Neural cell (in vitro differentiated cells): ENCODE measurements at regions not wholly inside any gene's neighbourhood (a gene's known extent, or its start where the extent isn't known, plus 50 kb on each side); places are given as distances from the start of the nearest gene placed in this dataset.

ENCODE experiments used
- H2AFZ ChIP-seq: fragments of 200-600, 300-800 bp; sonication (generic), shearing (Covaris generic); 2 replicates; pipeline ENCODE4 v1.6.0; 2014; ENCODE audit warnings: low read depth, mild to moderate bottlenecking, antibody characterized with exemption, low read length, moderate library complexity
- H3F3A ChIP-seq: fragments of 200-600 bp; shearing (Covaris generic); 2 replicates; pipeline ENCODE4 v1.6.1; 2016; ENCODE audit warnings: mild to moderate bottlenecking, moderate library complexity, mixed read lengths, antibody characterized with exemption, low read length; ENCODE audit not compliant: insufficient read depth, poor library complexity, severe bottlenecking
- H3K27ac ChIP-seq: fragments of 200-600, 300-800 bp; sonication (generic), shearing (Covaris generic); 2 replicates; pipeline ENCODE4 v1.5.1; 2014; ENCODE audit warnings: mild to moderate bottlenecking, low read length, moderate library complexity
- H3K27me3 ChIP-seq: fragments of 300-800, 200-600 bp; sonication (generic), shearing (Covaris generic); 2 replicates; pipeline ENCODE4 v1.6.0; 2014; ENCODE audit warnings: mild to moderate bottlenecking, low read depth, low read length, moderate library complexity; ENCODE audit not compliant: insufficient read depth
- H3K36me3 ChIP-seq: fragments of 300-800, 200-600 bp; sonication (generic), shearing (Covaris generic); 2 replicates; pipeline ENCODE4 v1.5.1; 2014; ENCODE audit warnings: mild to moderate bottlenecking, antibody characterized with exemption, low read length, moderate library complexity; ENCODE audit not compliant: insufficient read depth
- H3K4me2 ChIP-seq: fragments of 300-800, 200-600 bp; sonication (generic), shearing (Covaris generic); 2 replicates; pipeline ENCODE4 v1.6.0; 2014; ENCODE audit warnings: mild to moderate bottlenecking, low read length
- H3K4me3 ChIP-seq: fragments of 300-800, 200-600 bp; sonication (generic), shearing (Covaris generic); 2 replicates; pipeline ENCODE4 v1.5.1; 2014; ENCODE audit warnings: mild to moderate bottlenecking, low read length, moderate library complexity
- H3K79me2 ChIP-seq: fragments of 200-600 bp; shearing (Covaris generic); replicated peaks from 2 replicates; pipeline ENCODE4 v1.6.0; 2014; ENCODE audit warnings: mild to moderate bottlenecking, low read length, moderate library complexity; ENCODE audit not compliant: insufficient read depth
- H3K9ac ChIP-seq: fragments of 300-800, 200-600 bp; sonication (generic), shearing (Covaris generic); 2 replicates; pipeline ENCODE4 v1.6.1; 2016; ENCODE audit warnings: mild to moderate bottlenecking, low read length, mixed read lengths
- H3K9me2 ChIP-seq: fragments of 200-600 bp; shearing (Covaris generic); 2 replicates; pipeline ENCODE4 v1.6.1; 2016; ENCODE audit warnings: mild to moderate bottlenecking, low read length, mixed read lengths; ENCODE audit not compliant: insufficient read depth
- H3K9me3 ChIP-seq: fragments of 200-600, 300-800 bp; sonication (generic), shearing (Covaris generic); 2 replicates; pipeline ENCODE4 v1.6.1; 2016; ENCODE audit warnings: mild to moderate bottlenecking, mixed run types, low read length, moderate library complexity, mixed read lengths
- H4K20me1 ChIP-seq: fragments of 200-600 bp; shearing (Covaris generic); 2 replicates; pipeline ENCODE4 v1.6.1; 2016; ENCODE audit warnings: mild to moderate bottlenecking, mixed run types; ENCODE audit not compliant: insufficient read depth
- EP300 ChIP-seq: fragments of 450-650 bp; conservative IDR thresholded peaks from 2 replicates; pipeline ENCODE4 v1.6.1; 2014; ENCODE audit warnings: antibody characterized with exemption, mild to moderate bottlenecking, moderate library complexity; ENCODE audit not compliant: poor library complexity, severe bottlenecking
- EZH2 ChIP-seq: fragments of 200-600, 300-800 bp; shearing (Covaris generic), sonication (generic); IDR thresholded peaks from 2 replicates; pipeline ENCODE4 v1.6.1; 2014; ENCODE audit warnings: antibody characterized with exemption, low read length, borderline replicate concordance, mild to moderate bottlenecking; ENCODE audit not compliant: insufficient read depth, poor library complexity, severe bottlenecking
- MXI1 ChIP-seq: fragments of 450-650 bp; conservative IDR thresholded peaks from 2 replicates; pipeline ENCODE4 v1.6.1; 2014; ENCODE audit warnings: antibody characterized with exemption, mild to moderate bottlenecking; ENCODE audit not compliant: poor library complexity, severe bottlenecking
- POLR2AphosphoS5 ChIP-seq: IDR thresholded peaks from 2 replicates; pipeline ENCODE4 v1.6.1; 2012
- RAD21 ChIP-seq: fragments of 450-650 bp; conservative IDR thresholded peaks from 2 replicates; pipeline ENCODE4 v1.6.1; 2014; ENCODE audit warnings: antibody characterized with exemption, mild to moderate bottlenecking, moderate library complexity
- SMC3 ChIP-seq: fragments of 450-650 bp; conservative IDR thresholded peaks from 2 replicates; pipeline ENCODE4 v1.6.1; 2014; ENCODE audit warnings: antibody characterized with exemption, mild to moderate bottlenecking, moderate library complexity; ENCODE audit not compliant: poor library complexity
- TAF1 ChIP-seq: IDR thresholded peaks from 2 replicates; pipeline ENCODE4 v1.6.1; 2012; ENCODE audit warnings: low read depth
- TF ChIP-seq, protein P1 (sequence below): IDR thresholded peaks from 2 replicates; pipeline ENCODE4 v1.6.1; 2012; ENCODE audit warnings: borderline replicate concordance
- TF ChIP-seq, protein P2 (sequence below): fragments of 450-650 bp; IDR thresholded peaks from 2 replicates; pipeline ENCODE4 v1.5.1; 2014; ENCODE audit warnings: antibody characterized with exemption, mild to moderate bottlenecking, moderate library complexity; ENCODE audit not compliant: poor library complexity, severe bottlenecking

DNA sequence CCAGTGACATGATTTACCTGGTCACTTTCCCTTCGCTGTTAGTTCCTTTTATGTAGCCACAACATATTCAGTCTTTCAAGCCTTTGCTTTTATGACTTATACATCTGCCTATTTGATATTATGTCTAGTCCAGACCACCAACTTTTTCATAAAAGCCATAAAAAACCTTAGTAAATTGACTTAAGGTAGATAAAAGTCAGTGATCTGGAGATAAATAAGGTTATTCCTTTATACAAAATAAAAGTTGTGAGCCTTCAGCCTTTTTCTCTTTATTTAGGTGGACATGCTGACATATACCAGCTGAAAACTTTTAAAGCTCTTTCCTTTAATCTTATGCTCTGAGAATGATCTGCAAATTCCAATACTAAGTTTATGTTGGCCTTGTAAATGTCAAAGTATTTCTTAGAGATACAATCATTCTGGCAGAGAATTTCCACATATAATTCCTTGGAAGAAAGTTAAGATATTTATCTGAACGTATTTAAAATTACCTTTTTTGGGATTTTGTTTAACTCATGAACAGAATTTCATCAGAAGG lies 690.4 kb upstream of the CHORDC1 start:
- Histone ChIP-seq H3F3A (no peaks in the 10 kb centered on the region), H4K20me1 (no peaks in the 10 kb centered on the region), H3K4me2 (no peak overlapping the region), H3K9ac (no peak overlapping the region), H3K4me3 (no peak overlapping the region), H2AFZ (no peak overlapping the region), H3K27me3 (no peaks in the 10 kb centered on the region), H3K27ac (no peak overlapping the region), H3K79me2 (no peaks in the 10 kb centered on the region), H3K9me2 (no peaks in the 10 kb centered on the region), H3K9me3 (no peaks in the 10 kb centered on the region), H3K36me3 (no peaks in the 10 kb centered on the region)
- TF ChIP-seq SMC3 (no peak), POLR2AphosphoS5 (no peak), TAF1 (no peak), MXI1 (no peak), RAD21 (no peak), EP300 (no peak)
- TF ChIP-seq, protein P1, sequence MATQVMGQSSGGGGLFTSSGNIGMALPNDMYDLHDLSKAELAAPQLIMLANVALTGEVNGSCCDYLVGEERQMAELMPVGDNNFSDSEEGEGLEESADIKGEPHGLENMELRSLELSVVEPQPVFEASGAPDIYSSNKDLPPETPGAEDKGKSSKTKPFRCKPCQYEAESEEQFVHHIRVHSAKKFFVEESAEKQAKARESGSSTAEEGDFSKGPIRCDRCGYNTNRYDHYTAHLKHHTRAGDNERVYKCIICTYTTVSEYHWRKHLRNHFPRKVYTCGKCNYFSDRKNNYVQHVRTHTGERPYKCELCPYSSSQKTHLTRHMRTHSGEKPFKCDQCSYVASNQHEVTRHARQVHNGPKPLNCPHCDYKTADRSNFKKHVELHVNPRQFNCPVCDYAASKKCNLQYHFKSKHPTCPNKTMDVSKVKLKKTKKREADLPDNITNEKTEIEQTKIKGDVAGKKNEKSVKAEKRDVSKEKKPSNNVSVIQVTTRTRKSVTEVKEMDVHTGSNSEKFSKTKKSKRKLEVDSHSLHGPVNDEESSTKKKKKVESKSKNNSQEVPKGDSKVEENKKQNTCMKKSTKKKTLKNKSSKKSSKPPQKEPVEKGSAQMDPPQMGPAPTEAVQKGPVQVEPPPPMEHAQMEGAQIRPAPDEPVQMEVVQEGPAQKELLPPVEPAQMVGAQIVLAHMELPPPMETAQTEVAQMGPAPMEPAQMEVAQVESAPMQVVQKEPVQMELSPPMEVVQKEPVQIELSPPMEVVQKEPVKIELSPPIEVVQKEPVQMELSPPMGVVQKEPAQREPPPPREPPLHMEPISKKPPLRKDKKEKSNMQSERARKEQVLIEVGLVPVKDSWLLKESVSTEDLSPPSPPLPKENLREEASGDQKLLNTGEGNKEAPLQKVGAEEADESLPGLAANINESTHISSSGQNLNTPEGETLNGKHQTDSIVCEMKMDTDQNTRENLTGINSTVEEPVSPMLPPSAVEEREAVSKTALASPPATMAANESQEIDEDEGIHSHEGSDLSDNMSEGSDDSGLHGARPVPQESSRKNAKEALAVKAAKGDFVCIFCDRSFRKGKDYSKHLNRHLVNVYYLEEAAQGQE, result no peak

DNA sequence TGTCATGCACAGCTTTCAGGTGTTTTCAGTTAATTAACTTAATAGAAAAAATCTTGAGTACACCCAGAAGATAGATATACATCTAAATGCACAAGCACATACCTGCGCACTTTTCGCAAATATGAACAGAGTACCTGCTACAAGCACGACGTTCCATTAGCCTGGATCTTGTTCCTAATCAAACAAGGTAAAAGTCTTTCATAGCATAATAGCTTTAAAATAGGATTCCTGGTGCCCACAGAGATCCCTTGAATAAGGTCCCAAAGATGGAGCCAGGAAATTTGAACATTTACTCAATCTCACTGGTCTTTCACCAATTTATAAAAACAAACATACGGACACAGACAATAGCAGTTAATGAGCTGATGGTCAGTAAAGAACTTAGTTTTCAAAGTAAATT lies 689.8 kb upstream of the CHORDC1 start:
- Histone ChIP-seq H3K27me3 (no peaks in the 10 kb centered on the region), H3K9ac (no peak overlapping the region), H3F3A (no peaks in the 10 kb centered on the region), H3K36me3 (no peaks in the 10 kb centered on the region), H3K9me2 (no peaks in the 10 kb centered on the region), H4K20me1 (no peaks in the 10 kb centered on the region), H2AFZ (no peak overlapping the region), H3K4me3 (no peak overlapping the region), H3K9me3 (no peaks in the 10 kb centered on the region), H3K79me2 (no peaks in the 10 kb centered on the region), H3K27ac (no peak overlapping the region), H3K4me2 (no peak overlapping the region)
- TF ChIP-seq POLR2AphosphoS5 (no peak), TAF1 (no peak), EZH2 (no peak), RAD21 (no peak), MXI1 (no peak), EP300 (no peak), SMC3 (no peak)
- TF ChIP-seq, protein P2, sequence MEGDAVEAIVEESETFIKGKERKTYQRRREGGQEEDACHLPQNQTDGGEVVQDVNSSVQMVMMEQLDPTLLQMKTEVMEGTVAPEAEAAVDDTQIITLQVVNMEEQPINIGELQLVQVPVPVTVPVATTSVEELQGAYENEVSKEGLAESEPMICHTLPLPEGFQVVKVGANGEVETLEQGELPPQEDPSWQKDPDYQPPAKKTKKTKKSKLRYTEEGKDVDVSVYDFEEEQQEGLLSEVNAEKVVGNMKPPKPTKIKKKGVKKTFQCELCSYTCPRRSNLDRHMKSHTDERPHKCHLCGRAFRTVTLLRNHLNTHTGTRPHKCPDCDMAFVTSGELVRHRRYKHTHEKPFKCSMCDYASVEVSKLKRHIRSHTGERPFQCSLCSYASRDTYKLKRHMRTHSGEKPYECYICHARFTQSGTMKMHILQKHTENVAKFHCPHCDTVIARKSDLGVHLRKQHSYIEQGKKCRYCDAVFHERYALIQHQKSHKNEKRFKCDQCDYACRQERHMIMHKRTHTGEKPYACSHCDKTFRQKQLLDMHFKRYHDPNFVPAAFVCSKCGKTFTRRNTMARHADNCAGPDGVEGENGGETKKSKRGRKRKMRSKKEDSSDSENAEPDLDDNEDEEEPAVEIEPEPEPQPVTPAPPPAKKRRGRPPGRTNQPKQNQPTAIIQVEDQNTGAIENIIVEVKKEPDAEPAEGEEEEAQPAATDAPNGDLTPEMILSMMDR, result no peak
- TF ChIP-seq, protein P1, result no peak
